ENCODE measurements at regions not wholly inside any gene's neighbourhood (a gene's known extent, or its start where the extent isn't known, plus 50 kb on each side); places are given as distances from the start of the nearest gene placed in this dataset.
"Not testable (repeated sequence)": the region's sequence is repeated elsewhere in the genome, so short reads cannot be mapped to it uniquely, and the experiment has no call there.

DNA sequence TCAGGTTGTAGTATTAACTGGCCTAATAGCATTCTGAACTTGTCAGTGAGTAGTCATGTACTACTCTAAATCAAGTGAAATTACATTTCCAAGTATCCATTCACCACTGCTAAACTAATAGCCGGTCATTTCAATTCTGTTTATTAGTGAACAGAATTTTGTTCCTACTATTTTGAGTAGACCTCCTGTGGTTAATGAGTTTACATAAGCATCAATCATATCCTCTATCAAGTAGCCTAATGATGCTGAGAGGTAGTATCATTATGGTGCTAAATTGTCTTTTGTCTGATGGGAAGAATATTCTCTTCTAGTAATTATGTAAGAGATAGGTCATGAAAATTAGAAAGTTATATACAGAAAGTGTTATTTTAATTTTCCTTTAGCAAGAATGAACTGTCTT, 602.8 kb downstream of the KCNT2 start:
- in situ Hi-C loops (cut with HindIII; ENCODE audit: low sequenced_read_pairs) = no loop called here

DNA sequence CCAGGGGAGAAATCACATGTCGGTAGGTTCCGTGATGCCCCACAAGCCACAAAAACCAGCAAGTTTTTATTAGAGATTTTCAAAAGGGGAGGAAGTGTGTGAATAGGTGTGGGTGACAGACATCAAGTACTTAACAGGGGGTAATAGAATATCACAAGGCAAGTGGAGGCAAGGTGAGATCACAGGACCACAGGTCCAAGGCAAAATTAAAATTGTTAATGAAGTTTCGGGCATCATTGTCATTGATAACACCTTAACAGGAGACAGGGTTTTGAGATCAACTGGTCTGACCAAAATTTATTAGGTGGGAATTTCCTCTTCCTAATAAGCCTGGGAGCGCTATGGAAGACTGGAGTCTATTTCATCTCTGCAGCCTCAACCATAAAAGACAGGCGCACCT, 603.9 kb downstream of the KCNT2 start:
- in situ Hi-C loops (cut with HindIII; ENCODE audit: low sequenced_read_pairs) = not testable (repeated sequence)

DNA sequence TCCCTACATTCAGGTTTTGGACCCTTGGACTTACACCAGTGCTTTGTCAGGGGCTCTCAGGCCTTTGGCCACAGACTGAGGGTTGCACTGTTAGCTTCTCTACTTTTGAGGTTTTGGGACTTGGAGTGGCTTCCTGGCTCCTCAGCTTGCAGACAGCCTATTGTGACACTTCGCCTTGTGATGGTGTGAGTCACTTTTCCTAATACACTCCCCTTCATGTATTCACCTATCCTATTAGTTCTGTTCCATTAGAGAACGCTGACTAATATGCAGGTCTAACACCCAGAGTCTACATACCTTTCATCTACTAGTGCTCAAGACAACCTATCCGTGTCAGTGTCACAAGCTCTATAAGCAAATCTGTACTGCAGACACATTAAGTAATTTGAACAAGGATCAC, 605.3 kb downstream of the KCNT2 start:
- in situ Hi-C loops (cut with HindIII; ENCODE audit: low sequenced_read_pairs) = no loop called here

DNA sequence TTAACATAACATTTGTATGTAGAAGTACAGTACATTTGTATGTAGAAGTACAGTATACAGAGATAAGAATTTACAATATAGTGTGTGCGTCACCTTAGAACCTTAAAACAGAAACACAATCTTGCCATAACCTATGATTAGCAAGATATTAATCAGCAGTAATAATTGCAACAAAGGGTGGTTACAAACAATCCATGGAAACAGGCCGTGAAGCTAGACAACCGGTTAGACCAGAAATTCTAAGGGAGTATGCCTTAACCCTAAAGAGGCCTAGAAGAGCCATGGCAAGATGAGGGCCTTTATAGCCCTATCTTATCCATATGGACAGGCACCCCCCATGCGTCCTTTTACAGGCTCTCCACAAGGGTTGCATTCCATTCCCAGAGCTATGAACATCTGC, 605.9 kb downstream of the KCNT2 start:
- in situ Hi-C loops (cut with HindIII; ENCODE audit: low sequenced_read_pairs) = not testable (repeated sequence)

DNA sequence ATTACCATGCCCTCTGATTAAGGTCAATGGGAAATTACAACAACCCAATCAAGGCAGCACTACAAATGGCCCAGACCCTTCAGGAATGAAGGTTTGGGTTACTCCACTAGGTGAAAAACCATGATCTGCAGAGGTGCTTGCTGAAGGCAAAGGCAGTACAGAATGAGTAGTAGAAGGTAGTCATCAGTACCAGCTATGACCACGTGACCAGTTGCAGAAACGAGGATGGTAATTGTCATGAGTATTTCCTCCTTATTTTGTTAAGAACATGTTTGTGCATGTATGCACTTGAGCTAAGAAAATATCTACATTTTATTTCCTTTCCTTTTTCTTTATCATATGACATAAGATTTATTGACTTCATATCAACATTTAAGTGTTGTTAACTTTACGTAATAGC, 607.1 kb downstream of the KCNT2 start:
- in situ Hi-C loops (cut with HindIII; ENCODE audit: low sequenced_read_pairs) = no loop called here

DNA sequence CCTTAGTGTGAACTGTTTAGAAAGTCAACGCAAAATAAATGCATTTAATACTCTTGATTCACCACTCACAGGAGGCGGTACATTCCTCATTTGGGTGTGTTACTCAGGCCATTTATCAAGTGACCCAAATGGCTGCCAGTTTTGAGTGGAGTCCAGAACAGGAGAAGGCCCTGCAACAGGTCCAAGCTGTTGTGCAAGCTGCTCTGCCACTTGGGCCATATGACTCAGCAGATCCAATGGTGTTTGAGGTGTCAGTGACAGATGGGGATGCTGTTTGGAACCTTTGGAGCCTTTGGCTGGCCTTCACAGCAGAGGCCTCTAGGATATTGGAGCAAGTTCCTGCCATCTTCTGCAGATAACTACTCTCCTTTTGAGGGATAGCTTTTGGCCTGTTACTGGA, 609.2 kb downstream of the KCNT2 start:
- in situ Hi-C loops (cut with HindIII; ENCODE audit: low sequenced_read_pairs) = no loop called here

DNA sequence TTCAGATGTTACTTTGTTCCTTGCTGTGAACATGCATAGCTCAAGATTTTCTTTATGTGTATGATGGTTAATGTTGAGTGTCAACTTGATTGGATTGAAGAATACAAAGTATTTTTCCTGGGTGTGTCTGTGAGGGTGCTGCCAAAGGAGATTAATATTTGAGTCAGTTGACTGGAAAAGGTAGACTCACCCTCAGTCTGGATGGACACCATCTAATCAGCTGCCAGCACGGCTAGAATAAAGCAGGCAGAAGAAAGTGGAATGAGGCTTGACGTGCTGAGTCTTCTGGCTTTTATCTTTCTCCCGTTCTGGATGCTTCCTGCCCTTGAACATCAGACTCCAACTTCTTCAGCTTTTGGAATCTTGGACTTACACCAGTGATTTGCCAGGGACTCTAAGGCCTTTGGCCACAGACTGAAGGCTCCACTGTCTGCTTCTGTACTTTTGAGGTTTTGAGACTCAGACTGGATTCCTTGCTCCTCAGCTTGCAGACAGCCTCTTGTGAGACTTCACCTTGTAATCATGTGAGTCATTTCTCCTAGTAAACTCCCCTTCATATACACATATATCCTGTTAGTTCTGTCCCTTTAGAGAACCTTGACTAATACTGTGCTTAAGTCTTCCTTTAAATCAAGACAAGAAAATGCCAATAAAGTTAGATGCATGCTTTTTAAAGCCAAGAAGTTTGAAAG, 626.6 kb downstream of the KCNT2 start:
- in situ Hi-C loops (cut with HindIII; ENCODE audit: low sequenced_read_pairs) = no loop called here

DNA sequence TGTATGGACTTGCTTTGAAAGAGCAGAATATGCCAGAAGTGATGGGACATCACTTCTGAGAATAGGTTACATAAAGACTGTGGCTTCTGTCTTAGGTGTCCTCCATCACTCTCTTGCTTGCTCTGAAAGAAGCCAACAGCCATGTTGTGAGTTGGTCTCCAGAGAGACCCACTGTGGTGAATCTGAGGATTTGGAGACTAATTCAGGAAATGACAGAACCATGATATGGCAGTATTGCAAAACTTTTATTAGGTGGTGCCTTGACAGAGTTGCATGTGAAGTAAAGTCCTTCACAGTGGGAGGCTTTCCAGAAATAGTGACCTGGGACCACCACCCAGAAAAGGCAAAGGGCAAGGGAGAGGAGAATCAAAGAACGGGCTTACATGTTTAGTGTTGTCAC, 628.6 kb downstream of the KCNT2 start:
- in situ Hi-C loops (cut with HindIII; ENCODE audit: low sequenced_read_pairs) = no loop called here

DNA sequence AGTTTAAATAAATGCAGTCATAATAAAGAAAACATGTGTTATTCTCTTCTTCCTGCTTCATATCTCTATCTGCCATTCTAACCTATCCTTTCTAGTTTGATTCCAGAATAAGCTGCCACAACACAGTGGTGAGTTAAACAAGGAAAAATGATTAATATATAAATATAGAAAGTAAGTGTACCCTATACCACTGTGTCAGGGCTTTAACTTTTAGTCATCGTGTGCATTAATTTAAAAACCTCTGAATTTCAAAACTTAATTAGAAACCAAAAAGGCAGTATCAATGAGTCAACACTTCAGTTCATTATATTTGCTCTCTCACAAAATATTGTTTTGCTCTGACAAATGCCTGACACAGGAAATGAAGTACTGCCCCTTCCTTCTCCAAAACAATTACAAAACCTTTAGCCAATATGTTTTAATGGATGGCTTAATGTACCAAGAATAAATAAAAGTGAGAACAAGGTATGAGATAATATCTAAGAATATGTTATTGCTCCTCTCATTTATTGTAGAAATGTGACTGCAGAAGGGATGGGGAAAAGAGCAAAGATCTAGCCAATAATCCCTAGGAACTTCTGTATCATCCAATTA, 634.8 kb downstream of the KCNT2 start:
- in situ Hi-C loops (cut with HindIII; ENCODE audit: low sequenced_read_pairs) = no loop called here

DNA sequence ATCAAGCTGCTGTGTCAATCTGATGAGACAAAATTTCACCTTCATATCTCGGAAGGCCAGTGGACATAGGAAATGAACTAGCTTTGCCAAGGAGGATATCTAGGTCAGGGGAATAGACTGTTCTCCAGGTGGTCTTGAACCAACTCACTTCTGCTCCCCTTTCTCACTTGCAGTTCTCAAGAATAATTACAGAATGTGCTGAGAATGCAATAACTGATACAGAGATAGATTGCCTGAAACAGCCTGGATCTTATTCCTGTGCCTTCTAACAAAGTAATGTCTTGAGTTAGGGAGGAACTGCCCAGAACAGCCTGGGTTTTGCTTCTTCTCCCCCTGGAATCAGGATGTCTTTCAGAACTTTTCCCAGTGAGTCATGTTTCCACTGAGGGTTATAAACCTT, 636.7 kb downstream of the KCNT2 start:
- in situ Hi-C loops (cut with HindIII; ENCODE audit: low sequenced_read_pairs) = no loop called here

DNA sequence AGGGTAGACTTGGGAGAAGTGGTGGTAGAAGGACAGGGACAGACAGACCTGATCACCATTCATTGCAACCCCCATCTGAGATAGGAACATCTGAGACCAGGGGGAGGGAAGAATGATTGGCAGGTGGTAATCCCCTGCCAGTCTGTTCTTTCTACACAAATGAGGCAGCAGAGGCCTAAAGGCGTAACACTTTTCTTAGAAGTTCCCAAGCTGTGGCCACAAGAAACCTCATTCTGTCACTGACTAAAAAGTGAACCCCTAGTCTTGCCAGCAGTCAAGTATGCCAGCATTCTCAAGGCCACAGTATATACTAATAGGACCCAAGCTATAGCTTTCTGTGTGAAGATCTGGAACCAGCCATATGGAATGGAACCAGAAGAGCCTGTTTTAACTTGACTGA, 638.0 kb downstream of the KCNT2 start:
- in situ Hi-C loops (cut with HindIII; ENCODE audit: low sequenced_read_pairs) = no loop called here

DNA sequence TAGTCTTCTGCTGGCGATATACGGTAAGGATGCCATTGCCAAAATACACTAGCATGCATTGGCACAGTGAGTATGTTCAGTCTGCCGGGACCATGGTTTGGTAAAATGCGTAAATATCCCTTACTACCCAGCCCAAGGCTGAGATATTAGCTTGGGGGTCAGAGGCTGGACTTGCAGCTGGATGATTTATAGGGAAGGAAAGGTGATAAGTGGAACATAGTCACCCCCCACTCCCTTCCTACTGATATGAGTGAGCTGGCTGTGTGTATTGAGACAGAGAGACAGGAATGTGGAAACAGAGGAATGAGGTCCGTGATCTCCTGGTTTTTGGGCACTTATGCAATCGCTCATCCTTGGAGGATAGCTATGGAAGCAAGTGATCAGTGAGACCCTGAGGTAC, 642.8 kb downstream of the KCNT2 start:
- in situ Hi-C loops (cut with HindIII; ENCODE audit: low sequenced_read_pairs) = no loop called here

DNA sequence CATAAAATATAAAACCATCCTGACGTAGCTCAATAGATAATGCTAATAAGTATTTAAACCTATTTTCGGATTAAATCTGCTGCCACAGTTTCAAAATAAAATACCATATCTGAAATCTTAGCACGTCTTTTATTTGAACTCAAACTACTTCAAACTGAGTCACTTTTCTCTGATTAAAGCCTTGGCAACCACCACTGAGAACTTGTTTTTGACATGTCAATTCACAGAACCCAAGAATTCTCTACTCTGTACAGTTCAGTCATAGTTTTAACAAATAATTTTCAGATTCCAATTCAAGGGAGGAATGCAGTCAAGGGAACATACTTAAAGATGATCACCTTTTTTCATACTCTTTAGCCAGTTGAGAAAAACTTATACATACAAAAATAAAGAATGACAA, 643.2 kb downstream of the KCNT2 start:
- in situ Hi-C loops (cut with HindIII; ENCODE audit: low sequenced_read_pairs) = no loop called here

DNA sequence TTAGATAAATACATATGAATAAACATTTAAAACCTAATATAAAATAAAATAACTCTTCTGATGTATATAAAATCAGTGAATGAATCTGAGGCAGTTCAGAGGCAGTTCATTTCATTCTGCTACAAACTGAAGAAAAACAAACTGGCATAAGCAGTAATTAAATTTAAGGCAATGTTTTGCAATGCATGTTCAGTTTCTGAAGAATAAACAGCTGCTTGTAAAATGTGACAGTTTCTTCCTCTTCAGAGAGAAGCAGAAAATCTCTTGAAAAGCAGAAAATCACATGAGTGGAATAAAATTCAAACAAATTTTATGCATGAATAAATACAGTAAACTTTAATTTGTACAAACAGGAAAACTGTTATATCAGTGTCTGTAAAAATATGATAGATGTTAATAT, 643.7 kb downstream of the KCNT2 start:
- in situ Hi-C loops (cut with HindIII; ENCODE audit: low sequenced_read_pairs) = no loop called here

DNA sequence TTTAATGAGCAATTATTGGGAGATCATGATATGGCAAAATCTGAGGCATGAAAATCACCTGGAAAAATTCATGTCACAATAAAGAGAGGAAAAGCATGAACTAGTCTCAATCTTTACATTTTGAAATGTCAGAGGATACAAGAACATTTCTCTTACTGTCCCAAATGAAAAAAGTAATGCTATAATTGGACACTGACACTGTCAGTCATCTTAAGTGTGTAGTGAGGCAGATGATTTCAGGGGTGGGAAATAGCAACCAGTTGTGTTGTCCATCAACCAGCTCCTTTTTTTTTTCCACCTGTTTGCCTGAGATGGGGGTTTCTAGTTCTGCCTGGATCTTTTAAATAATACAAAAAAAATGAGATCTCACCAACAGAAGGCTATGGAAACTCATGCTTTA, 646.2 kb downstream of the KCNT2 start:
- in situ Hi-C loops (cut with HindIII; ENCODE audit: low sequenced_read_pairs) = no loop called here

DNA sequence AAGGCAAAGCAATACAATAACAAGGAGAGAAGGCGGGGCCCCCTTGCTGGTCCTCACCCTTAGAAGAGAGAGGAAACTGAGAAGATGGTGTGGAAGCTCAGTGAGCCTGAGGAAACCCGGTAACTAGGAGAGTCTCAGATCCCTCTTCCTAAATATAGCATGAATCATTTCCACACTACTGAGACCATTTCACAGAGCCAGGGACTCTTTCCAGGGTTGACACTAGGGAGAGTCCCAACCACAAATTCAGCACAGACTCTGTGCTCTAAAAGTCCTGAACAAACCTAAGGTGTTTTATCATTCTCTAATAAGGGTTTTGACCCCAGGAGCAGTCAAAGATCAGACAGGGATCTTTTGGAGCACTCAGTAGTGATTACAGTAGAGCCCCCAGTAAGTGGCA, 647.7 kb downstream of the KCNT2 start:
- in situ Hi-C loops (cut with HindIII; ENCODE audit: low sequenced_read_pairs) = no loop called here

DNA sequence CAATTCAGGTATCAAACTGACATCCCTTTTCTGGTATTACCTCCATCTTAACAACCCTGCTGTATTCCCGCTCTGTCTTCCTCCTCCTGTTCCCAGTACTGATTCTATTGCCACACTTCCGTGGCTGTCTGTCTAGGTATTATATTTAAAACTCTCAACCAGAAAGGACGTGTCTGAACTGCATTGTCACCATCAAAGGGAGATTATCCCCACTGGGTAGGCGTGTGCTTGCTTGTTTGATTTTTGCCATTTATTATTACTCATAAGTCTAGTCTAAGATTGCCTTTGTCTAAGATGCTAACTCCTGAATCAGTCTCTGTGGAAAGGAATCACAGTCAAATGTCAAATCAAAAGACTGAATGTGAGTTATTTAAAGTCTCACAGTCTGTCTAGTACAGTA, 650.1 kb downstream of the KCNT2 start:
- in situ Hi-C loops (cut with HindIII; ENCODE audit: low sequenced_read_pairs) = no loop called here

DNA sequence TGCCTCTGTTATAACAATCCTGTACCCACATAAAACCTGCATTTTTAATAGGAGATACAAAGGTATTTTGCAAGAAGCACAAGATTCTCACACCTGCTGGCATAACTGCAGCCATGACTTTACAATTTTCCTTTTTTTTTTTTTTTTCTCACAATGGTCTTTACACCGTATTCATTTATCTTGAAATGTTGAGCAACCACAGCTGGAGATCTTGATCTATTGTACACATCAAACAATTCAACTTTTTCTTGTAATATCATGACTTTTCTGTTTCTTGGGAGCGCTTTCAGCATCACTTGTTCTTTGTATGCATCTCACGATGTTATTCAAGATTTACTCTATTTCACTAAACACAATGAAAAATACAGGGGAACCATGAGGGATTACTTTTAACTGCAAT, 651.4 kb downstream of the KCNT2 start:
- in situ Hi-C loops (cut with HindIII; ENCODE audit: low sequenced_read_pairs) = no loop called here

DNA sequence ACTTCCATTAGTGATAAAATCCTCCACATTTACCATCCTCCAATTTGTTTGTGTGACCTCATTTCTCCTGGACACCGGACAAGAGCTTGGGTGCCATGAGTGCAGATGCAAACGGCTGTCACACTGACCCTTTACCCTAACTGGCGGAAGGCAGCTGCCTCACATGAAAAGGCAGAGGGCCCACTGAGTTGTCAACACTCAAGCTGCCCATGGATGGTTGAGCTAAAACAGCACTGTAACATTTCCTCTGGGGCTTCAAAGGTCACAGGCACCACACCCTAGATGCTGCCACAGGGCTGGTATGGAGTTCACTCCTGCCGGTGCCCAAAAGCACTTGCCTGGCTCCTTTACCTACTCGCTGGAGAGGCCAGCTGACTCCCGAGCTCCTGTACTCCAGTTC, 653.4 kb downstream of the KCNT2 start:
- in situ Hi-C loops (cut with HindIII; ENCODE audit: low sequenced_read_pairs) = no loop called here

DNA sequence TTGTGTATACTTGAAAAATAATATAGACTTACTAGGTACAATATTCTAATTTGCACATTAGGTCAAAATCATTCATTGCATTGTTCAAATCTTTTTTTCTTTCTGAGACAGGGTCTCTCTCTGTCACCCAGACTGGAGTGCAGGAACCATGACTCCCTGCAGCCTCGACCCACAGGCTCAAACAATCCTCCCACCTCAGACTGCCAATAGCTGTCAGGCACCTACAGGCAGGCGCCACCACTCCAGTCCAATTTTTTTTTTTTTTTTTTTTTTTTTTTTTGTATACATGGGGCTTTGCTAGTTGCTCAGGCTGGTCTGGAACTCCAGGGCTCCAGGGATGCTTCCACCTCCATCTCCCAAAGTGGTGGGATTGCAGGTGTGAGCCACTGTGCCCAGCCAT, 656.9 kb downstream of the KCNT2 start:
- in situ Hi-C loops (cut with HindIII; ENCODE audit: low sequenced_read_pairs) = no loop called here

DNA sequence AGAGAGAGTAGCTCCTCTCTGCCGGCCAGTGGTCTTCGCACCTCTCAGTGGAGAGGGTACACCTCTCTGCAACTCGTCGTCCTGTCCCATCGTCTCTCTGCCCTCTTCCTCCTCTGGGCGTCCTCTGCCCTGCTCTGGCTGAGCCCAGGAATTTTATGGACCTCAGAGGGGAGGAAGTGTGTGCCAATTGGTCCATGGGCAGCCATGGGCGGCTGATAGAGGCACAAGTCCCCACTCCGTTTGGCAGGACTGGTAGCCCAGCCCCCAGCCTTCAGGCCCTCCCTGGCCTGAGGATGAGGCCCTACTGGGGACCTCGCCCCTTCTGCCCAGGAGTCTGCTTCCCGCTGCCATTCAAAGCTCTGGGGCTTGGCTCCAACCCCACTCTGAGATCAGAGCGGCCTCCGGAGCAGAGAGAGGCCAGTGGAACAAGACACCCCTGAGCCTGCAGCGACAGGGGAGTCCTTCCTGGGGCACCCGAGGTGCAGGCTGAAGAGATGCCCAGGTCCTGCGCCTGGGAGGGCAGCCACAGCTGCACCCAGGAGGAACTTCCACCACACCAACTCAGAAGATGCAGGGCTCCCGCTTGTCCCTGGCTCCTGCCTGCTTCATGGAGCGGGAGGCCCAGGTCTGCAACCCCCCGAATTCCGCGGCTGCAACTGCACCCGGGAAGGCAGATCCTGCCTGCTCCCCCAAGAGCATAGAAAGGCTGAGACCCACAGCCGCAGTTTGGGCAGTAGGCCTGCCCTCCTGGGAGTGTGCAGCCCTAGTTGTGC, 659.9 kb downstream of the KCNT2 start:
- in situ Hi-C loops (cut with HindIII; ENCODE audit: low sequenced_read_pairs) = no loop called here

DNA sequence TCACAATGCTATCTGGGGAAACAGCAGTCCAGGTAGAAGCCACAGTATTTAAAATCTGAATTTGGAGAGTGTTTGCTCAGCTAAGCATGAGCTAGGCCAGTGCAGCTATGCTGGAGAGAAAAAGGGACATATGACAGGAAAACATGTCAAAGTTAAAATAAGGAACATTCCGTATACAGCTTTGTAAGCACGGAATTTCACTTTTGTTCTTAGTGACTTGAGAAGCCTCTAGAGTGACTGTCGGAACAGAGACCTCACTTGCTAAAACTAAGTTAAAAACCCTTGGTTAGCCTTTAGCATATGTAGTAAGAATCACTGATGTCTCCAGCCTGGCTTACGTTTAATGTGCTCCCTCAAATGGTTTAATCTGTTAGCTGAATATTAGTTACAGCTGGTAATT, 661.7 kb downstream of the KCNT2 start:
- in situ Hi-C loops (cut with HindIII; ENCODE audit: low sequenced_read_pairs) = no loop called here

Measured in endothelial cell of hepatic sinusoid (primary cell).